ENCODE measurements at regions not wholly inside any gene's neighbourhood (a gene's known extent, or its start where the extent isn't known, plus 50 kb on each side); places are given as distances from the start of the nearest gene placed in this dataset.

DNA sequence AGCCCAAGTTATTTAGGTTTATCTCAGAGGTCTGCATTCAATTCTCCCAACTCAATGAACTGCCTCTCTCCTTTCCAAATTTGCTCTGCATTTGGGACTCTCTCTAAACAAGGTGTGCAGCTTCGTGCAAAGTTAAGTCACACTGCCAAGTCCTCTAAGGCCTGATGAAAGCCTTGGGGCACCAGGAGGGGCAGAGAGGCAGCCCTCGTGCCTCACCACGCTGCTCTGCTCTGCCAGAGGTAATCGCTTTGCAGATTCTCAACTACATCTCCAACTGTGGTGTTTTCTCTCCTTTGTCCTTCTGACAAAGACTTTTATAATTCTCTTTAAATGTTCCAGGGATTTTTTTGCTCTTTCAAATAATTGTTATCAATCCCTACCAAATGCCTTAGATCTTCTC lies 283.0 kb downstream of the MEIS1 start:
- no peak for DNase-seq (ENCODE audit: low read depth in 2 of 2)

DNA sequence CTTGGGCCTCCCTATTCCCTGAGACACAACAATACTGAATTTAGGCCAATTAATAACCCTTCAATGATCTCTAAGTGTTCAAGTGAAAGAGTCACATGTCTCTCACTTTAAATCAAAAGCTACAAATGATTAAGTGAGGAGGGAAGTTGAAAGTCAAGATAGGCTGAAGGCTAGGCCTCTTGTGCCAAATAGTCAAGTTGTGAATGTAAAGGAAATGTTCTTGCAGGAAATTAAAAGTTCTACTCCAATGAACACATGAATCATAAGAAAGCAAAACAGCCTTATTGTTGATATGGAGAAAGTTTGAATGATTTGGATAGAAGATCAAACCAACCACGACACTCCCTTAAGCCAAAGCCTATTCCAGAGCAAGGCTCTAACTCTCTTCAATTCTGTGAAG lies 286.9 kb downstream of the MEIS1 start:
- DNase-seq (ENCODE audit: low read depth in 2 of 2) = no peak

DNA sequence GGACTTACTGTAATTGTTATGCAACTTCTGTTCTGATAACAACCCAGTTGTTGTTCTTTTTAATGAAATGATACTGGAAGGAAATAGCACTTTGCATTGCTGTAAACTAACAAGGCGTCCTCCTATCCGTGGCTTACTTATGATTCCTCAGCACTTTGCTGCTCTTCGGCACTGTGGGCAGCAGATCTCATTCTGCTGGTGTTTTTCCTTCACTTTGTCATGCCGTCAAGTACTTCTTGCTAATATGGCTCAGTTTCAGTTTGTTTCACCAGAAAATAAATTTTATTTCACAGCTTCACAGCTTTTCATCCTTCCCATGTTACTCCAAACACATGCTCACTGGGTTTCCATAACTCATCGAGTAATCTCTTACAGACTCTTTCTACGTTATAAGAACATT lies 289.3 kb downstream of the MEIS1 start:
- no peak for DNase-seq (ENCODE audit: low read depth in 2 of 2)

DNA sequence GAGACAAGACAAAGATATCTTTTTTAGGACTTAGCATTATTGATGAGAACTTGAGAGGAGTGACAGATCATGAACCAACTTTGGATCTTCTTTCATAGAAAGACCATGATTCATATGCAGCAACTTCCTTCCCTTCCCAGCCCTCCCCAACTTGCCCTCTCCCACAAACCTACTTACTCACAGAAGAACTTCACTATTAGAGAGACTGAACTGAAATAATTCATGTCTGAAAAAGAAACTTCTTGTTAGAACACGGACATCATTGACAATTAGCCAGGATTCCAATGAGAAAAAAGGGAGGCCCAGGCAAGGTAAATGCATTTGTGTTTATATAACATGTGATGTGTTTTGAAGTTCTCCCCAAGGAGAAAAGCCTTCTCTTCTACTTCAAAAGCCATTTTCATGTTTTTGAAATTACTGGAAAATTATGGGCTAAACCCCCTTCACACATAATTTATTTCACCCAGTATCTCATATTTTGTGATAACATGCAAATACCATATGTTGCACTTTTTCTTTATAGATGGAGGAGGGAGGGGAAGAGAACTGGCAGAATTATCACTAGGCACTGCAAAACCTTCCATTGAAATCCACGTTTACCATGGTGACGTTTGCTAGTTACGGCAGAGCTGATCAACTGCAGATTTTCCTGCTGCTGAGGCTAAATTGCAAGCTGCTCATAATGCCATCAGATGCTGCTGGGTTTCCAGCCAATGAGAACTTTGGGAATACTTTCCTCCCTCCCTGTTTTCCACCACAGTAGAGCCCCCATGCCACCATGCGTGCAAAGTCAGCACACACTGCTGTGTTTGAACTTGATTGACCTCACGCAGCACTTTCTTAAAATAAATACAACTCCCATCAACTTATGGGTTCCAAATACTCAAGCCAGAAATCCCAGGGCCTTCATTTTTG lies 294.7 kb downstream of the MEIS1 start:
- DNase-seq (ENCODE audit: low read depth in 2 of 2) = no peak

DNA sequence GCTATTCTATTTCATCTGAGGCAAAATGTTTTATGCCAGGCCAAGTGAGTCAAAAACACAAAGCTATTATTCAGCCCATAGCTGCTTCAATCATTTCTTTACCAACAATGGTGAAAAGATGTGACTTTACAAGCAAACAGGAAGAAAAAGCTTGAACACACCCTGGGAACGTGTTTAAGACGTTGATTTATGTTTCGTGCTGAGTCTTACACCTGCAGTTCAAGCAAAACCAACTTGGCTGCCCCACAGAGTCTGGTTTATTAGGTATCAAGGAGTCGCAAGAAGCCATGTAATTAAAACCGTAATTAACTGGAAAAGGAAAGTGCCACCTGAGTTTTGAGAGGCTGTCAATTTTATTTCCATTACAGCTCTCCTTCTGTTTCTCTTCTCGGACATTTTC lies 295.5 kb downstream of the MEIS1 start:
- DNase-seq (ENCODE audit: low read depth in 2 of 2) = no peak

DNA sequence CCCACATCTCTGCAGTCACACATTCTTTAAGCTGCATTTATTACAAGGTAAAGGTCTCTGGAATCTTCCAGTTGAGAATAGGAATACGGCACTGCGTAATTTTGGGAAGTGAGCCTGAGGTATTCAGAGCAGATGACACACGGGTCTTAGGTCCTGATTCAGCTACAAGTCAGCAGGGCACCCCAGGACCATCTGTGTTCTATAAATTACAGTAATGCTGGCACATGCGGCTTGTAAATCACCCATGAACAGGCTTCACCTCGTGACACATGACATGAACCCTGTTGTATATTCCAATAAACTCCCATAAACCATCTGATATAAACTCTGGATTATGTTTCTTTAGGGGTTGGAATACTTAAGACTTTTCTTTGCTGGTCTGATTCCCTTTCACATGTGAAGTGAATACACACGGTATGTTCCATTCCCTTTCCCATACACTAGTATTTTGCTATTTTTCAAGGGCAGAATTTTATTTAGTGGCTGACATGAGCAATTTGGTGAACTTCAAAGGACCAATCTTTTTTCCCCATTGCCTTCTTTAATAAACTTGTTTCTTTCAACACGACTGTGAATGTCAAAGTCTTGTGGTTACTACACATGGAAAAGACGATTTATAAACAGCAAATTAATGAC lies 298.6 kb downstream of the MEIS1 start:
- DNase-seq (ENCODE audit: low read depth in 2 of 2) = no peak

DNA sequence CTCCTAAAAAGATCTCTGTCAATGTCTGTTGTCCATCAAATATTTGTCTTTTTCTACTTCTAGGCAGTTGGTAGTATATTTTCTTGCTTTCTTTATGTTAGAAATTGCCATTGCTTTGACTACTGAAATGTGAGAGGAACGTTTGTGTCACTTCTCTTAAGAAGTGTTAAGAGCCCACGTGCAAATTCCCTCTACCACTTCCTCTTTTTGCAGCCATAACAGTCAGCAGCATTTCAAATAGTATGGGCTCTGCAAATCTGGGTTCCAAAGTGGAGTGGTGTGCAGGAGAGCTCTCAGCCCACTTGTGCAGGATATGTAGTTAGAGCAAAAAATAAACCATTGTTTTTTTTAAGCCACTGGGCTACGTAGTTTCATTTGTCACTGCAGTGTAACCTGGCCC lies 314.0 kb downstream of the MEIS1 start:
- no peak for DNase-seq (ENCODE audit: low read depth in 2 of 2)

DNA sequence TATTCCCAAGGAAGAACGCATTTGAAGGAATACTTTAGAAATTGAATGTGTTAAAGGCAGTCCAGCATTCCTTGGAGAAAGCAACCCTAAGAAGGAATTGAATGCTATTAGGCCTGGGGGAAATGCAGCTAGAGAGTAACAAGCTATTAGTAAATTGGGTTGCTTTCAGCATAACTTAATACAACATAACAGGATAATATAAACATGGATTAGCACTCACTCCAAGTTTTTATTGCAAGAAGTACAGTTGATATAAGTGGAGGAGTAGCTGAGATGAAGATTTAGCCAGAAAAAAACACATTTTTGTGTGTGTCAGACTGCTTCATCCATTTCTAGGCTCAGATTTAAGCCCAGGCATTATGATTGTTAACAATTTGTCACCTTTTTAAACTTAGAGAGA lies 314.6 kb downstream of the MEIS1 start:
- no peak for DNase-seq (ENCODE audit: low read depth in 2 of 2)

DNA sequence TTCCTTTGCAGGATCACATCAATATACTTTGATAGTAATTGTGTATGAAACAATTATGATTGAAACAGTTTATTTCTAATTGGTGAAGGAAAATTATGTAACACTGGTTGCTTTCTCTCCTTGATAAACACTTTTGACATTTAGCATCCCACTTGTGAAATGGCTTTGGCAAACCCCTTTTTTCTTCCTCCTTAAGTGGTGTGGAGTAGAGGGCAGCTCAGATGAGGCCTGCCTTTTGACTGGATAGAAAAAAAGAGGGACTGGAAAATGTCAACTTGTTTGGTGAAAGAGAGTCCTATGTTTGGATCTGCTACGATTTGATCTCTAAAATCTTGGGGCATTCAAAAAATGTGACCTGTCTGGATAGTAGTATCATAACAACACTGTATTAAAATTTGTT lies 318.3 kb downstream of the MEIS1 start:
- no peak for DNase-seq (ENCODE audit: low read depth in 2 of 2)

DNA sequence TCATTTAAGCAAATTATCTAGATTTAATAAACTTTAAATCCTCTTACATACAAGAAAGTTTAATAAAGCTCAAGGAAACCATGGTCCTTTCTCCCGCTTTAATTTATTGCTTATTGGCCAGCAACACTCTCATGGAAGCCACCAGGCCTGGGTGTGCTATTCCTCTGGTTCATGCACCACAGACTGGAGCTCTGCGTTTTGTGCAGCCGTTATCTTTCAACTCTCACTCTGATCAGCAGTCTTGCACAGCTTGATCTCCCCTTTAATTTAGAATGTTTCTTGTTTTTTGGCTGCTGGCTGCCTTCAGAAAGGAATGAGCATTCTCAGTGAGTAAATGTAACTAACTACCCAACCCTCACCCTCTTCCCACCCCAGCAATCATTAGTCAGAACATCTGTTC lies 318.7 kb downstream of the MEIS1 start:
- DNase-seq (ENCODE audit: low read depth in 2 of 2) = no peak

DNA sequence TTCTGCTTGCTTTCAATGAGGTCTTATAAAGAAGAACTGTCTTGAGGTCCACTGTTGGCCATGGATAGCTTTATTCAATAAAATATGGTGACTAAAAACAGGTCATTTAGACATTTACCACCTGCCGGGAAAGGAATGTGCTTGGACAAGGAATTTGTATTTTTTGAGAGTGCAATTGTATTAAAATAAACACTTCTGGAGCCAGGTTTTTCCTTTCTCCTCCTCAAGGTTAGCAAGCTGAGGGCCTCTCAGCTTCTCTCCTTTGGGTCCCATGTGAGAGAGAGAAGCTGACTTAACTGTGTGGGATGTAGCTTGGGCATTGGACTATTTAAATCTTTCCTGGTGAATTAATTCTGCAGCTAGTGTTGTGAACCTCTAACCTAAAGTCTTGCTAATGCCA lies 321.0 kb downstream of the MEIS1 start:
- DNase-seq (ENCODE audit: low read depth in 2 of 2) = no peak

DNA sequence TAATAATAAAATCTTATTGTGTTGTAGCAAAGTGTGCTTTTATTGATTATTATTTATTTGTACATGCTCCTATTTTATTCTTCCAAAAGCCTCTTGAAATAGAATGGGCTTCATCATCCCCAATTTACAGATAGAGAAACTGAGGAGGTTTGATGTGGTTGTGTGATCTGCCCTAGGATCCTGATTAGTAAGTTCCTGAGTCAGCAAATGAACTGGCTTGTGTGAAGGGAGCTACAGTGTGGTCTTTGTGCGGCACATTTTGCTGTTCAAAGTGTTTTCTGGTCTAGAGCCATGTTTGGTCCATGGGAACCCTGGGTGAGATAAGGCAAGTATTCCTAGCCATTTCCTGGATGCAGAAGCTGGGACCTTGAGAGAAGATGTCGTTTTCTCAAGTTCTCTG lies 326.9 kb downstream of the MEIS1 start:
- no peak for DNase-seq (ENCODE audit: low read depth in 2 of 2)

DNA sequence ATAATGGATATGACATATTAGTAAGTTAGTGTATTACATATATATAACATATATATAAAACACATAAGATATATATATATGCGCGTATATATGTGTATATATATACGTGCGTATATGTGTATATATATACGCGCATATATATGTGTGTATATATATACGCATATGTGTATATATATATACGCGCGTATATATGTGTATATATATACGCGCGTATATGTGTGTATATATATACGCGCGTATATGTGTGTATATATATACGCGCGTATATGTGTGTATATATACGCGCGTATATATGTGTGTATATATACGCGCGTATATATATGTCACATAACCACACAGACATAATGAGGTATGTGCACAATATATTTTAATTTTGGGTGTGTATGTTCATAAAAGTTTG lies 327.8 kb downstream of the MEIS1 start:
- no peak for DNase-seq (ENCODE audit: low read depth in 2 of 2)

DNA sequence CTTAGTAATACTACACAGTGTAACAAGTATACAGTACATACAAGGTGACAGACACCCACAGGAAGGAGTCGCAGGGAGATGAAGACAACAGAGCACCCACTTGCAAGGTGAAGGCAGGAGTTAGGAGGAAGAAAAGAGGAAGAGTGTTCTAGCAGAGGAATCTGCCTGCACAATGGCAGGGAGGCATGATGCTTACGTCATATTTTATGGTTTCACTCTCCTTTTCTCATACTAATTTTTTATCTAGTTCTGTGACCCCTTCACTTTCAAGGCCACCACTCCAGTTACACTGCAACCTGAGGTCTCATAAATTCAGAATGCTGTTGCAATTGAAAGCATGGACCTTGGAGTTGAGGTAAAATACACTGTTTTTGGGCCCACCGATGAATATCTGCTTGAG lies 331.7 kb downstream of the MEIS1 start:
- DNase-seq (ENCODE audit: low read depth in 2 of 2) = no peak

DNA sequence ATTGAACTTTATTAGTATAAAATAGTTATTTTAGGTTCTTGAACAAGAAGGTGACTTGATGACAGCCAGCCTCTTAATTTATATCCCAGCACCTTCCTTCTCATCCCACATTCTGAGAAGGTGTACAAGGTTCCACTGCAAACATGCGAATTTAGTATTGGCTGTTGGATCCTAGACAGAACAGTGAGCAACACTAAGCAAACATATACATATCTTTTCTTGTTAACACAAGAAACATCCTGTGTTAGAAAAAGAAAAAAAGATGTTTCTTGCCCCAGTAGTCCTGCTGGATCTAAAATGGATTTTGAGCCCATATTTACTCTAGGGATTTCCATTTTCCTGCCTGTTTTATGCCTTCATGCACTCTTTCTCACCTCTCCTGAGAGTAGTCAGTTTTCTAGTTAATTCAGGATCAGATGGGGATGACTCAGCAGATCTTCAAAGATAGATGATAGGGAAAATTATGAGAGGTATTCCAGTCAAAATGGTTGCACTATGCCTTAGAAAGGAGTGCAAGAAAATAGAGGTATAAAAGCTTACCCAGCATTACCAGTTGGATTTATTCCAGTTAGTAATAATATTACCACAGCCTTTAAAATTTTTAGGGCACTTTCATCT lies 336.5 kb downstream of the MEIS1 start:
- DNase-seq (ENCODE audit: low read depth in 2 of 2) = no peak

DNA sequence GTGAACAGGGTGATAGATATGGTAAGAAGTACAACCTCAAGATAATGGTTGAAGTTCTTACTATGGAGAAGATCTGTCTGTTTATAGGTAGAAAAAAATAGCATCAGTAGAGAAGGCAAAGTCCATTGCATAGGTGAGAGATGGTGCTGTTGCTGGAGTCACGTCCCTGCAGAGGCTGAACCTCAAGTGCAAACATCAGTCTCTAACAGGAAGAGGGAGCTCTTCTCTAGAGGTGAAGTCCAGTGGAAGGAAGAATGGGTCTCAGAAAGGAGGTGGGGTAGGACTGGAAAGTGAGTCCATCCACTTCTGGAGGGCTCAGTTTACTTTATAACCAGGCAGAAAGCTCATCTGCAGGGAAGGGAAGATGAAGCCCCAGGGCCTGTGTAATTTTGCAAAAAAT lies 337.7 kb downstream of the MEIS1 start:
- no peak for DNase-seq (ENCODE audit: low read depth in 2 of 2)

DNA sequence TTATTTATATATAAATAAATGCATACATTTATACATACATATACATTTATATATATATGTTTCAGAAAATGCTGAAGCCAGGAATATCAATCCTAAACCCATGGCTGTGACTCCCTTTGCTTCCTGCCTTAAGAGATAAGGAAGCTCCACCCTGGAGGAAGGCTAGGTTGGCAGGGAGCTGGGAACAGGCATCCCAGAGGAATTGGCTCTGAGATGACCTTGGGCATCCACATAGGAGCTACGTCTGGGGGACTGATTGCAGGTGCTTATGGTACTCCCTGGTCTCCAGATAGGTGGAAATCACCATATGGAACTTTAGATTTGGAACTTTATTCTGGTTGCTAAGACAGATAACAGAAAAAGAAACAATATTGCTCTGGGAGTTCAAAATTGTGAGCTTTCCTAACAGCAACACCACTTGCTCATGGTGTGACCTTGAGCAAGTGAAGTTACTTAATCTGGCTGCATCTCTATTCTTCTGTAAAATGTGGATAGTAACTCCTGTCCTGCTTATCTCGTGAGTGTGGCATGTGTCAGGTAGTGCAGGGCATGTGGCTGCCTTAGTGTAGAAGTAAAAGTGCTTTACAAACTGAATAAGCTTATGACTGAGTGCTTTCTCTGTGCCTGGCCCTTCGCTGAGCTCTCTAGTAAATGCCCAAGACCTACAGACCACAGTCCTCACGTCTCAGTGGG lies 341.0 kb downstream of the MEIS1 start:
- DNase-seq (ENCODE audit: low read depth in 2 of 2) = no peak

DNA sequence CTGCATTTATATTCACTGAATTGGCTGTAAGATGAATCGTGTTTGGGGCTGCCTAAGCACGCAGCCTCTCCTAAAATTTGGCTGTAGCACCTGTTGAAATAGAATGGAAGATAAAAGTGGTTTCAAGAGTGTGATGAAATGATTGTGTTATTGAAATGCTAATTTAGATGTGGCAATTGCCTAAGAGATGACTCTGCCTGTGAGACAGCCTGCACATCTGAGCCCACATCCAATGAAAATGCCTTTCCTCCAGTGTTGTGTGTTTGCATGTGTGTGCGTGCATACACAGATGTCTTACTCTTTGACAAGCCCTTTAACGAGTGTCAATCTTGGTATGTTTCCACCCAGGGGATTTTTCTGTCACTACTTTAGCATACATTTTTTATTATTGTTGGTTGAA lies 346.9 kb downstream of the MEIS1 start:
- no peak for DNase-seq (ENCODE audit: low read depth in 2 of 2)

DNA sequence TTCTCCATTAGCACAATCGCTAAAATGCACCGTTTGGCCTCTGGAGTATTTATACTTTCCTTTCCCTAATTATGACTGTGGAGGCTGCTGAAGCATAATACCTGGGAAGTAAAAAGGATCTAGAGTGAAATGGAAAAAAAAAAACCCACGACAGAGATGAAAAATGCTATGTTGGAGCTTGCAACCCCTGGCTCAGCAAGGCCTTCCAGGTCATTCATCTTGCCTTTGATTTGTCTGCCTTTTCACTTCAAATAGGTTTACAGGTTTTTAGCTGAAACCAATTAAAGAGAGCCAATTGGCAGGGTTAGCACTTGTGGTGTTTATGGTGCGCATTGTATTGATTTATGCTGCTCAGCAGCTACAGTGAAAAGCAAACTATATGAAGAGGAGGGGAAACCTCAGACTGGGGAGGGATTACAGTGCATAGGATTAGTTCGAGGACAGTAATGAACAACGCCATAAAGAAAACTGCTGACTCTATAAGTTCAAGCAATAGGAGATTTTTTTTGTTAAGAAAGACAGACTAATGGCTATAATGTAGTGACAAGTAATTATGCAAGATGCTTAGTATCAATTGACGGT lies 347.9 kb downstream of the MEIS1 start:
- DNase-seq (ENCODE audit: low read depth in 2 of 2) = no peak

DNA sequence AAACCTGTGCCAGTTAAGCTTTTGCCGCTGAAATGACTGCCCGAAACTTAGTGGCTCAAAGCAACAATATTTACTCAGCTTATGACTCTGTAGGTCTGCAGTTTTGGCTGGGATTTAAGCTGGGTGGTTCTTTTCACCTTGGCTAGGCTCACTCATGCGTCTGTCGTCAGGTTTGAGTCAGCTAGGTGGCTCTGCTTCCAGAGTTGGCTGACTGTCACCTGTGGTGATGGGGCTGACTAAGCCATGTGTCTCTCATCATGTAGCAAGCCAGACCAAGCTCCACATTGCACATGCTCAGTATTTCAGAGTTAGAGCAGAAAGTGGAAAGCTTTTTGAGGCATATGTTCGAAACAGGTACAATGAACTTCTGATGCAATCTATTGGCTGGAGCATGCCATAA lies 354.8 kb downstream of the MEIS1 start:
- no peak for DNase-seq (ENCODE audit: low read depth in 2 of 2)

DNA sequence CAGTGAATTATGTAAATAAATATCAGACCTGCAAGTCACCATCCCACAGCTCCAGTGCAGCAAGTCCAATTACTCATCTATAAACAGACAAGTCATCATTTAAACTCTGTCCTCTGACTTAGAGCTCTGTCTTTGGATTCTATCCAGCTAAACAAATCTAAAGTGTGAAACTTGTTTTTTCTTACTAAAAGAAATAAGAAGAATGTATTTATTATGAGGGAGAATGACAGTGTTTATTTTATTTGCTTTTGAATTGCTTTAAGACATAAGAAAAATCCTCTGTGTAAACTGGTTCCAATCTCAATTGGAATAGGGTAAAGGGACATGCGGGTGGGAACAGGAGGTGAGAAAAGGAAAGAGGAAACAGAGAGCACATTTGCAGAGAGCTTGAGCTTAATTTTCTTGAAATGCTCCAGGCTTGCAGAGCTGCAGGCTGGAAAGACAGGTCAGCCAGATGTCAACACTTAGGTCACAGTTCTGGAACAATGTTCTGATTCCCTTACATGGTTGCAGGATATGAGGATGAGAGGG lies 355.8 kb downstream of the MEIS1 start:
- no peak for DNase-seq (ENCODE audit: low read depth in 2 of 2)

DNA sequence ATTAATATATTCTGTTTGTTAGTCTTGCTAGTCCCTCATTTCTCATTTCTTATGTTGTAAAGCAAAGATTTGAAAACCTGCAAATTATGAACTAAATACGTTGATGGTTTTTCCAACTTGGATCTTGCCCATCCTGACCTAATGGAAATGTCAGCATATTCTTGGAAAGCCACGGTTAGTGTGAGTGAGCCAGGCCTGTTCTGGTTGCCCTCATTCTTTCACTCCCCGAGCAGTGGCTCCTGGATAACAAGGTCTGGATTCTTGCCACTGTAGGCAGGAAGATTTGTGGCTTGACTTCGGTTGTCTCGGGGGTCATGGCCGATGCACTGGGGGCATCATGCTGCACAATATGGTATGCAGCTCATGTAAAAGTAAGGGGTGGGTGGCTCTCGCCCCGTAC lies 359.1 kb downstream of the MEIS1 start:
- no peak for DNase-seq (ENCODE audit: low read depth in 2 of 2)

All from dermis microvascular lymphatic vessel endothelial cell (primary cell).